Dermis blood vessel endothelial cell (primary cell): ENCODE measurements at regions not wholly inside any gene's neighbourhood (a gene's known extent, or its start where the extent isn't known, plus 50 kb on each side); places are given as distances from the start of the nearest gene placed in this dataset.
A peak's percentile ranks its signal among the peaks of the same experiment; 100 is the strongest.
"Not testable (repeated sequence)": the region's sequence is repeated elsewhere in the genome, so short reads cannot be mapped to it uniquely, and the experiment has no call there.

Experiments
- DNase-seq: peaks from one replicate; pipeline ENCODE4 v3.0.0; 2010

DNA sequence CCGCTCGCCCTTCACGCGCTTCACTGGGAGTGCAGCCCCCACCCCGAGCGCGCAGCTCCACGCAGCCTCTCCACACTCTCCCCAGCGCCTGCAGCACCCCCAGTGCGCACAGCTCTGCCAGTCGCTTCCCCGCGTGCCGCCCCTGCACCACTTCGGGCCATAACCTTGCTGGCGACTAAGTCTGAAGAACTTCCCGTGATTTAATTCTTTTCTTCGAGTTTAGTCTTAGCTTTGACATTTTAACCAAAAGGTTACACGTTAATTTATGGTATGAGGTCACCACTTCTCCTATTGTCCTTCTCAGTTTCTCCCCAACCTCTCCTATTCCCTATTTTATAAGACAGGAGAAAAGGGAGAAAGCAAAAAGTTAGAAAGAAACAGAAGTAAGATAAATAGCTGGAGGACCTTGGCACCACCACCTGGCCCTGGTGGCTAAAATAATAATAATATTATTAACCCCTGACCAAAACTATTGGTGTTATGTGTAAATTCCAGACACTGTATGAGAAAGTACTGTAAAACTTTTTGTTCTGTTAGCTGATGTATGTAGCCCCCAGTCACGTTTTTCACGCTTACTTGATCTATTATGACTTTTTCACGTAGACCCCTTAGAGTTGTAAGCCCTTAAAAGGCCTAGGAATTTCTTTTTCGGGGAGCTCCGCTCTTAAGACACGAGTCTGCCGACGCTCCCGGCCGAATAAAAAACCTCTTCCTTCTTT lies 129.2 kb downstream of the KBTBD2 start:
- DNase-seq = not testable (repeated sequence)

DNA sequence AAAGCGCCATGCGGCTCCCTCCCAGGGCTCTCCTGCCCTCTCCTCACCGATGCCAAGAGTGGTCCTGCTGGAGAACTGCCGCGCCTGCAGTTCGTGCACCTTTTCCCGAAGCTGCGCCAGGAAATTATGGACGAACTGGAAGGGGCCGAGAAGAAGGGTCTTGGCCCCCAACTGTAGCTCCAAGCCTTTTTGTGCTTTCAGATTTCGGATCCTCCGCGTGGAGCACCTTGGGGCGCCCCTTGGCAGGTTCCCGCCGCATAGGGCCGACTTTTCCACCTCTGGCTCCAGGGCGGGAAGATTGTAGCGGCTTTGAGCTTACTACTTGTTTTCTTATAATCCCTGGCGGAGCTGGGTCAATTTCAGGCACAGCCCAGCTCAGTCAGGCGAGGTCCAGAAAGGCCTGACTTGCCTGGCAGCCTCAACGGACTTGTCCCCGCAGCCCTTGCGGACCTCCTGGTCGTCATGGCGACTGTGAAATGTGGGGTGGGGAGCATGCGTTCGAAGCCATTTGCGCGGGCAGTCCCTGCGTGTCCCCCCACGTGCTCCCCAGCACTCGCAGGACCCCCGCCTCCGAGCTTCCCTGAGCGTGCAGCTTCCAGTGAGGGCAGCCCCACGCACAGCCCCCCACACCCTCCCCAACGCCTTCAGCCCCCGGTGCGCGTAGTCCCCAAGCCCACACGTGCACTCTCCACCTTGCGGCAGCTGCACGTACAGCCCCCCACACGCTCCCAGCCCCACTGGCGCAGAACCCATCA lies 129.9 kb downstream of the KBTBD2 start:
- peak; percentile 26 for DNase-seq

DNA sequence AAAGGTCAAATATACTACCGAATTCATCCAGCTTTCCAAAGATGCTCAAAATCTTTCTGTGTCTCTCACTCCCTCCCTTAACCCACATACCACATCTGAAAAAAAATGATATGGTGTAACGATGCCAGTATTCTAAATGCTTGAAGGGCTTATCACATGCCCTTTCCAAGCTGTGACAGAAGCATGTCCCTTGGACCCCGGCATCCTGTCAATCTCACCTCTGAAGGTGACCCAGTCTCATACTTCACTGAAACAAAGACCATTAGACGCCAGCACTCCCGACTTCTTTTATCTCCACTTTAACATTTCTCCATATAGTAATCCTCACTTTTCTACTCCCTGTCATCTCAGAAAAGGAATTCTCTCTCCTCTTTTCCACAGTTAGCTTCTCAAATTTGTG lies 130.8 kb downstream of the KBTBD2 start:
- DNase-seq = not testable (repeated sequence)

DNA sequence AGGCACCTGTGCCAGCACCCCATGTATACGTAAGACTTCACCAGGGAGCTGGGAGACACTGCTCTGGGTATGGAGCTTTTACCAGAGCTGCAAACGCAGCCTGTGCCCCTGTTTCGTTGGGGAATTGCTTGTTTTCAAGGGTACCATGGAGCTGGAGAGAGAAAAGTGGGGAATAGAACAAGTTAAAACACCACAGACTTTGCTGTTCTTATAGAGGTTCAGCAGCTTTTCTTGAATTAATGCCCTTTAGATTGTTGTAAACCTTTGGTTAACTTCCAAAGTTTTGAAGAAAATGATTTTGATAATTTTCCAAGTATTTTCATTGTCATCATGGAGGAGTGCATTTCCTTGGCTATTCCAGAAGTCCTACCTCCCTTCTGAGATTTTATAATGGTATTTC lies 131.7 kb downstream of the KBTBD2 start:
- DNase-seq = not testable (repeated sequence)

DNA sequence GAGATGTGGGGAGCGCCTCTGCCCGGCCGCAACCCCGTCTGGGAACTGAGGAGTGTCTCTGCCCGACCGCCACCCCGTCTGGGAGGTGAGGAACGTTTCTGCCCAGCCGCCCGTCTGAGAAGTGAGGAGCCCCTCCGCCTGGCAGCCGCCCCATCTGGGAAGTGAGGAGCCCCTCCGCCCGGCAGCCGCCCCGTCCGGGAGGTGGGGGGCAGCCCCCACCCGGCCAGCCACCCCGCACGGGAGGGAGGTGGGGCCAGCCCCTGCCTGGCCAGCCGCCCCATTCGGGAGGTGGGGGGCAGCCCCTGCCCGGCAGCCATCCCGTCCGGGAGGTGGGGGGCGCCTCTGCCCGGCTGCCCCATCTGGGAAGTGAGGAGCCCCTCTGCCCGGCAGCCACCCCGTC lies 137.7 kb downstream of the KBTBD2 start:
- not testable (repeated sequence) for DNase-seq

DNA sequence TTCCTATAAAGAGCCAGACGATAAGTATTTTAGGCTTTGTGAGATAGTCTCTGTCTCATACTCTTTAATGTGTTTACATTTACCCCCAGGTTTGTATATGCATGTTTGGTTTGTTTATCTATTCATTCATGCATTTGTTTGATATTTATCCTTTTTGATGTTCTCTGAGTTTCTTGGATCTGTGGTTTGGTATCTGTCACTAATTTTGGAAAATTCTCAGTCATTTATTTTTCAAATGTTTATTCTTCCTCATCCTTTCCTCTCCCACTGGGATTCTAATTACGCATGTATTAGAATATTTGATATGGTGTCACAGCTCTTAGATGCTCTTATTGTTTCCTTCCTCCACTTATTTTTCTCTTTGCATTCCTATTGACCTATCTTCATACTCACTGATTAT lies 143.2 kb downstream of the KBTBD2 start:
- DNase-seq = not testable (repeated sequence)

DNA sequence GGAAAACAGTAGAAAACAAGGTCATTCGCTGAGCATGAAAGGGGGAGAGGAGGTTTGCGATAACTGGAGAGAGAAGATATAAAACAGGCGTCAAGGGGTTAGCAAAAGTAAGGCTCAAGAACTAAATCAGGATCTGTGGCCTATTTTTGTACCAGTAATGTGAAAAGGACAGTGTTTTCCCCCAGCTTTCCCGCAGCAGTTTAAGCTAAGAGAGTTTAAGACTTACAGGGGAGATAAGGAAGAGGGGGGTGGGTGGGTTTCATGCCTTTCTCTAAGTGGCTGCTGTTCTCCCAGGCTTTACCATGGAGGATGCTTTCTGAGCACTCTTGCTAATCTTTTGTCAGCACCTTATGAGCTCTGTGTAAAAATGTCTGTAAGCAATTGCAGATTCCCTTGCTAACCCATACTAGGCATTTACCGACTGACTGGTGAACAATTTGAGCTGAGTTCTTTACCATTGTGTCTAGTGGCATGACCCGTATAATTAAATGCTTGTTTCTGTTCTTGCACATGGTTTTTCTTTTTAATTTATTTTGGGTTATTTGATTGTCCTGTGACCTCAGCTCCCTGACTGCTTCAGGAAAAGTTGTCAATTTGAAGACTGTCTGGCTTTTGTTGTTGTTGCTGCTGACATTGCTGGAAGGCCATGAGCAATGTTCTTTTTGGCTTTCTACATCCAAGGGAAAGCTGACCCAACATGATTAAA lies 144.0 kb downstream of the KBTBD2 start:
- not testable (repeated sequence) for DNase-seq

DNA sequence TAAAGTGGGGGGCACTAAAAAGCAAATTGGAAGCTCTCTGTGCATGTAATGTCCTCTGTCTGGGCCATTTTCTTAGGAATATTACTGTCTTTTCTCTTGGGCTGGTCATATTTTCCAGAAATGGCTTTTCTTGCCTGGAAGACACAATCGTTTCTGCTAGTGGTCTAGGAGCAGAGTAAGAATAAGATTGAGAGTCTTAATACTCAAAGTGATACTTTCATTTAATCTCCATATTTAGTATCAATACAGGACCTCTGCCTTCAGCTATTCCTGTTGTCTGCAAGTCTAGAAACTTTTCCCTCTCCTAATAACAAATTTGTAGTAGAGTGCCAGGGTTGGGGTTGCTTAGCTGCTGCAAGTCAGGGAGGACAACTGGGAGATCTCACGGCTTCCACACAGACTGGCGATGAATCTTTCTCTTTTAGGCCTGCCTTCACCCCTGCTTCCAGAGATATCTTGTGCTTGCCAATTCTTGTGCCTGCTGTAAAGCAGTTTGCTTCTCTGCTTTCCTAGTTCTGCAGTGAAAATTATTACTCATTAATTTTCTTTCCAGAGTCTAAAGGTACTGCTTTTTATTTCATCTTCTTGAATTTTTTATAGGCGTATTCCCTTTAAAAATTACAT lies 149.6 kb downstream of the KBTBD2 start:
- DNase-seq = not testable (repeated sequence)

DNA sequence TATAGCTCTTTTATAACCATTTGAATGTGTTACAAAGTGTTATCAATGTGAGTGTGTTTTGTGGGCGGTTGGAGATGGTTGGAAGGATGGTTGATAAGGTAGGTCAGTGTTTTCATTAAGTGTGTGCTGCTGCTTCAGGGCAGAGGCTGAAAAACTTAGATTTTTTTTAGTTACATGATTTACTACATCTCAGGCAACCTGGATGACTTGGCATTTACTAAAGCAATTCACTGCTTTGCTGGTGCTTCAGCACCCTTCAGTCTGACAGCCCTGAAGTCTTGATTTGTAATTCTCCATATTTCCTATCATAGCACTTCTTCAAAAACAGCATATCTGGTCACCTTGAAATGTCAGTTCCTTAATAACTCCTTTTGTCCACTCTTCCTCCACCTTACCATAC lies 151.8 kb downstream of the KBTBD2 start:
- not testable (repeated sequence) for DNase-seq

DNA sequence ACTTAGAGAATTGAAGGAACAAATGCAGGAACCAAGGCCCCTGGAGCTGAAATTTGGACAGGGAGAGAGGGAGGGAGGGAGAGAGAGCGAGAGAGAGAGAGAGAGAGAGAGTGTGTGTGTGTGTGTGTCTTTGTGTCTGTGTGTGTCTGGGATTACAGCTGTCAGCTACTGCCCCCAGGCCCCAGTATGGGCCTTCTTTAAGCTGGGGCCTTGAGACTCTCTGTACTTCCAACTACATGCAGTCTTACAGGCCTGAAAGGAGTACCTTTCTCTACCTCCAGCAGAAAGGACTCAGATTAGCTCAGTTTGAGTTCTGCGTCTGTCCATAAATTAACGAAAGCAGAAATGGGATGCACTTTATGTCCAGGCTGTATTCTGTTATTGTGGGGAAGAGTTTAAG lies 153.2 kb downstream of the KBTBD2 start:
- DNase-seq = not testable (repeated sequence)

DNA sequence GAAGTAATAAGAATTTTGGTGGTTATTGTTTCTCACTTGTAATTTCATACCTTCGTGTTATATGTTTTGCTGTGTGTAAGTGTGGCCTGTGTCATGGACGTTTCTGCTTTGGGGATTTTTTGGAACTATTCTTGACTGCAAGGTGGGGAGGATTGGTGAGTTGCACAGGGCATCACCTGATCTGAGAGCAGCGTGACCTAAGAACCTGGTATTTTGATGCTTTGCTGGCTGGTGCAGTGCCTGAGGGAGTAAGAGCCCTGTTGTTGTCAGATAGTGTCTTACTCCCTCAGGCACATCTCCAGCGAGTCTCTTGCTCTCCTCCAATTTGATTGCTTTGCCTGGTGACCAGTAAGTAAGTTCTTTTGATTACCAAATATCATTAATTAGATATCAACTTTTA lies 158.8 kb downstream of the KBTBD2 start:
- not testable (repeated sequence) for DNase-seq

DNA sequence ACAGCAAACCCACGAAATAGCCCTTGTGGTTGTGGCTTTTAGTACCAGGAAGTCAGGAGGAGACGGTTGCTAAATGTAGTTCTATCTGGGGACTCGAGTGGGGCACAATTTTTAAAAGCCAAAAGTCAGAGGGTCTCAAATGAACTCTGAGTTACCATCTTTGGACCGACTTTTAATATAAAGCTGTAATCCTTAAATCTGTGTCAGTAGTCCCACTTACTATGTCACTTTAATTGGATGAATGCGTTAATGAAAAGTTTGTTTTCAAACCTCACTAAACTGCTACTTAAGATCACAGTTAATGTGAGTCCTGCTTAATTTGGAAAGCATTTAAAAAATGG lies 162.3 kb downstream of the KBTBD2 start:
- not testable (repeated sequence) for DNase-seq

DNA sequence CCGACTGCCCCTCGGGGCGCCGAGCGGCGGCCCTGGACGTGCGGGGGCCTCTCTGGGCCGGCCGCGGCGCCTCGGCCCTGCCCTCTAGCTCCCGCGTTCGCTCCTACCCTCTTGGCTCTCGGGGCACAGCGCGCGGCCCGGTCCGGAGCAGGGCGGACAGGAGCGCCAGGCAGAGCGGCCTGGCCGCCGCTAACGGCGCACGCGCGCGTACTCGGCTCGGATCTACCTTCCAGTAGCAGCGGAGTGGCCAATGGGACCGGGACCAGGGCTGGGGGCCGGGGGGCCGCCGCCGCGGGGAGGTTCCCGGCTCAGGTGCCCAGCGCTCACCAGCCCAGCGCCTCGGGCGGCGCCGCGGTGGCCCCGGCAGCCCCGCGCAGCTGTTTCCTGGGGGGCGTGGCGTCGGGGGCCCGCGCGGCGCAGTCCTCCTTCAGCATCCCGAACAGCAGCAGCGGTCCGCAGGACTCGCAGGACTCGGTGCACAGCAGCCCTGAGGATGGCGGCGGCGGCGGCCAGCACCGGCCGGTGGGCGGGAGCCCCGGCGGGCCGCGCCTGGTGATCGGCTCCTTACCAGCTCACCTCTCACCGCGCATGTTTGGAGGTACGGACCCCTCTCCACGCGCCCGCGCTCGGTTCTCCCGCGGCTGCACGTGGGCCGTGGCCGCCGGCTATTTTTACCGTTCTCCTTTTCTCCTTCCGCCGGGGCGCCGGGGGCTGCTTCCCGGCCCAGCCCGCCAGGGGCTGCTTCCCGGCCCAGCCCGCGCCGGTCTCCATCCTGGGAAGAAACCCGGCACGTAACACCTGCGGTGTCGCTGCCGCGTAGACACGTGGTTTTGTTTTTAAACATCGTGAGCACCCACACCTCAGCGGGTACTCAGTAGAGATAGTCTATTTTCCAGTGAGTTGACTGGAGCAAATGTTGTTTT lies 162.9 kb downstream of the KBTBD2 start:
- peak; percentile 73 for DNase-seq

DNA sequence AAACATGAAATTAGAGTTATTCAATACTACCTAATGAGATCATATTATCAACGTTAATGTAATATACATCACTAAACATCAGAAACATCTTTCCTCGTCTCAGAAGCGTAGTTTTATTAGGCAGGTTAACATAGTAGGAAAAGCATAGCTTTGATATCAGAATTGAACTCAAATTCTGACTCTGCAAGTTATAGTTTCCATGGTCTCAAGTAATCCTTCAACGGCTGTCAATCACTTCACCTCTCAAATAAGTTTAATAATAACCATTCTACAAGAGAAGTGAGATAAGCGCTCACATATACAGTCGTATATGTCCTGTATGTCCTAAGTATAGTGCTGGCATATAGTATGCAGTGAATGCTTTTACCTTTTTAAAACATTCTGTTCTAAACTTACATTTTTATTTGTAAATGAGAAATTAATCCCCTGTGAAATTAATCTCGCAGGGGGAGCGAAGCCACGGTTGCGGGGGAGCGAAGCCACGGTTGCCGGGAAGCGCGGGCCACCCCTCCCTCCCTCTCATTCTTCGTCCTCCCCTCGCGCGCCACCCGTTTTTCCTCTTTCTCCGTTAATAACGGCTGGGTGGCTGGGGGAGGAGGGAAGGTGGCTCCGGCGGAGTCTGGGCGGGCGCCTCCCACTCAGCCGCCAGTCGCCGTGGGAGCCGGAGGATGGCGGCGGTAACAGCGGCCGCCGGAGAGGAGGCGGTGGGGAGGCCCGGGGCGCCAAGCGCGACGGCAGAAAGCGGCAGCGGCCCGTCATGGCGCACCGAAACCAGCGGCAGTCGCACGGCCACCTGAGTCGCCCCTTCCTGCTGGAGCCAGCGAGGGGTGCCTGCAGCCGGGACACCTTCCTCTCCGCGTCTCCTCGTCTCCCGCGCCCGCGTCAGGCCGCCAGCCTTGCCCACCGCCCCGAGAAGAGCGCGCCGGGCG lies 163.8 kb downstream of the KBTBD2 start:
- DNase-seq = peak; percentile 52

DNA sequence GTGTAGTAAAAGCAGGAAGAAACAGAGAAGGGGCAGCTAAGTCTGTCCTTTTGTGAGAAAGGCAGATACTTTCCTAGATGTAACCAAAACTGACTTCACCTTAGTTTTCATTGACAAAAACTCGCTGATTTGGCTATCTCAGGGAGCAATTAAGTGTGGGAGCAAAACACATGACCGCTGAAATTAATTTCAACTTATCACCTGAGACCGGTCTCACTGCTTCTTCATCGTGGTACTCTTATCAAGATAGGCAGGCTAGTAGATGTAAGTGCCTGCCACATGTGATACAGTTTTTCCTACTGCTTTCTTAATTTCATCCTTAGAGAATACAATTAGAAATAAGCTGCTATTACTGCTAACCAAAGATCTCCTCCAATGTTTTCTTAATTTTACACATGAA lies 168.7 kb downstream of the KBTBD2 start:
- DNase-seq = not testable (repeated sequence)

DNA sequence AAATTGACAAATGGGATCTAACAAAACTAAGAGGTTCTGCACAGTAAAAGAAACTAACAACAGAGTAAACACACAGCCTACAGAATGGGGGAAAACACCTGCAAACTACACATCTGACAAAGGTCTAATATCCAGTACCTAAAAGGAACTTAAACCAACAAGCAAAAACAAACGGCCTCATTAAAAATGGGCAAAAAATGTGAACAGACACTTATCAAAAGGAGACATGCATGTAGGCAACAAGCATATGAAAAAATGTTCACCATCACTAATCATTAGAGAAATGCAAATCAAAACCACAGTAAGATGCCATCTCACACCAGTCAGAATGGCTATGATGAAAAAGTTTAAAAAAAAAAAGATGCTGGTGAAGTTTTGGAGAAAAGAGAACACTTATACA lies 197.4 kb downstream of the KBTBD2 start:
- DNase-seq = no peak

DNA sequence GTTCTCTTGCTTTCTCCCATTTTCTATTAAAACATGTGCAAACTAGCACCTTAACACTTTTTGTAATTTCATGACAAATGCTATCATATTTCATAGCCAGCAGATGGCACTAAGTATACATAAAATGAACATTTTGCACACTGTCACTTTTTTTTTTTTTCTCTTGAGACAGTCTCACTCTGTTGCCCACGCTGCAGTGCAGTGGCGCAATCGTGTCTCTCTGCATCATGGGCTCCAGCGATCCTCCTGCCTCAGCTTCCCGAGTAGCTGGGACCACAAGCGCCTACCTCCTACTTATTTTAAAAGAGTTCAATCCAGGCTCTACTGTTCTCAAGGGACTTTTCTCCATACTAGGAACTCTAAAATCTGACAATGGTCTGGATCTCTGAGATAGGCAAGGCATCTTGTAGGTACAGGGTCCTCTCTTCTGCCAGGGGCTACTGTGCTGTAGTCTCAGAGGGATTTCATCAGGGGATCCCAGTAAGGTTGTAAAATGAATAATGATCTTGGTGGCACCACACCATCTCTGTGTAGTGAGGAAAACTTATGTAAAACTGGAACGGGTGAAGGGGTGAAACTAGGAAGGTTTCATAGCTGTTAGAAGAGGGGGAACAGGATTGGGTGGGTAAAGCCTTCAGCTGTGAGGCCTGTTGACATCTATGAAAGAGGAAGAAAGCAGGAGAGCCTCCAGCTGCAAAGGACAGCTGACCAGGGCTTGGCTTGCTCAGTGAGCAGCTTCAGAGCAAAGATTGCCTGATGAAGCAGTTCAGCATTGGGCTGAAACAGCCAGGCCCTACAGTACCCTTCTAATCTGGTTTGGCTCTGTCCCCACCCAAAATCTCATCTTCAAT lies 196.9 kb downstream of the AVL9 start:
- DNase-seq = peak; percentile 21

DNA sequence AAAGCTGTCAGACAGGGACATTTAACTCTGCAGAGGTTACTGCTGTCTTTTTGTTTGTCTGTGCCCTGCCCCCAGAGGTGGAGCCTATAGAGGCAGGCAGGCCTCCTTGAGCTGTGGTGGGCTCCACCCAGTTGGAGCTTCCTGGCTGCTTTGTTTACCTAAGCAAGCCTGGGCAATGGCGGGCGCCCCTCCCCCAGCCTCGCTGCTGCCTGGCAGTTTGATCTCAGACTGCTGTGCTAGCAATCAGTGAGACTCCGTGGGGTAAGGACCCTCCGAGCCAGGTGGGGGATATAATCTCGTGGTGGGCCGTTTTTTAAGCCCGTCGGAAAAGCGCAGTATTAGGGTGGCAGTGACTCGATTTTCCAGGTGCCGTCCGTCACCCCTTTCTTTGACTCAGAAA lies 192.8 kb downstream of the AVL9 start:
- not testable (repeated sequence) for DNase-seq

DNA sequence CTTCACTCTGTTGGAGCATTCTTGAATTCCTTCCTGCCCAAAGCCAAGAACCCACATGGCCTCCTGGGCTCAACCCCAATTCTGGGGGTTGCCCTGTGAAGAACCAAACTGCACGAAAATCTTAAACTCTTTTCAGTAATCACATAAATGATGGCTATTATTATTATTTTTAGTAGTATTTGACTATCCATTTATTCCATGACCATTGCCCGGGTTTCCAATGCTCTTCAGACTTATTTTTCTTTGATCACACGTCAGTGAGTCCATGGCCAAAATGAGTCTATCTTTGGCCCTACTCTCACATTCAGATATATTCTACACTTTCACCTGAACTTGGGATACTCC lies 185.9 kb downstream of the AVL9 start:
- DNase-seq = no peak
